DOHH2 (cell line): ENCODE measurements at regions not wholly inside any gene's neighbourhood (a gene's known extent, or its start where the extent isn't known, plus 50 kb on each side); places are given as distances from the start of the nearest gene placed in this dataset.

ENCODE experiments used
- H3F3A ChIP-seq: fragments of 200-600 bp; sonication (generic), shearing (Covaris generic); 2 replicates; pipeline ENCODE4 v1.6.0; 2016; ENCODE audit warnings: antibody characterized with exemption, mild to moderate bottlenecking; ENCODE audit not compliant: control insufficient read depth, insufficient read depth
- H3K27ac ChIP-seq: fragments of 200-600 bp; sonication (generic); 2 replicates; pipeline ENCODE4 v1.5.1; 2014; ENCODE audit warnings: low read depth, mild to moderate bottlenecking, low read length, moderate library complexity
- H3K27me3 ChIP-seq: fragments of 200-600 bp; sonication (generic); 2 replicates; pipeline ENCODE4 v1.6.1; 2014; ENCODE audit warnings: mild to moderate bottlenecking, low read length, mixed read lengths; ENCODE audit not compliant: control insufficient read depth
- H3K36me3 ChIP-seq: fragments of 200-600 bp; sonication (generic); 2 replicates; pipeline ENCODE4 v1.6.1; 2014; ENCODE audit warnings: mild to moderate bottlenecking, low read length, moderate library complexity, mixed read lengths; ENCODE audit not compliant: control insufficient read depth
- H3K4me1 ChIP-seq: fragments of 200-600 bp; sonication (generic); 2 replicates; pipeline ENCODE4 v1.6.1; 2014; ENCODE audit warnings: mild to moderate bottlenecking, low read length, mixed read lengths; ENCODE audit not compliant: control insufficient read depth
- H3K4me2 ChIP-seq: fragments of 200-600 bp; sonication (generic); 2 replicates; pipeline ENCODE4 v1.6.0; 2014; ENCODE audit warnings: mild to moderate bottlenecking, low read length, moderate library complexity
- H3K4me3 ChIP-seq: fragments of 200-600 bp; sonication (generic); 2 replicates; pipeline ENCODE4 v1.5.1; 2014; ENCODE audit warnings: mild to moderate bottlenecking, low read length, mixed read lengths
- H3K79me2 ChIP-seq: fragments of 200-600 bp; sonication (generic); 2 replicates; pipeline ENCODE4 v1.6.1; 2014; ENCODE audit warnings: mild to moderate bottlenecking, low read length, mixed read lengths; ENCODE audit not compliant: control insufficient read depth
- H3K9me2 ChIP-seq: fragments of 200-600 bp; sonication (generic); replicated peaks from 2 replicates; pipeline ENCODE4 v1.6.1; 2014; ENCODE audit warnings: mild to moderate bottlenecking, low read length, mixed read lengths; ENCODE audit not compliant: control insufficient read depth
- H3K9me3 ChIP-seq: fragments of 200-600 bp; sonication (generic); 2 replicates; pipeline ENCODE4 v1.6.1; 2014; ENCODE audit warnings: antibody characterized with exemption, low read length, mixed read lengths; ENCODE audit not compliant: control insufficient read depth, insufficient read depth
- H4K20me1 ChIP-seq: fragments of 200-600 bp; sonication (generic); 2 replicates; pipeline ENCODE4 v1.6.0; 2014; ENCODE audit warnings: low read depth, mild to moderate bottlenecking, antibody characterized with exemption, low read length, moderate library complexity; ENCODE audit not compliant: control insufficient read depth, insufficient read depth
- EZH2phosphoT487 ChIP-seq: fragments of 200-600 bp; sonication (generic); IDR thresholded peaks from 2 replicates; pipeline ENCODE4 v1.6.1; 2017; ENCODE audit warnings: borderline replicate concordance, mild to moderate bottlenecking, antibody characterized with exemption, low read length, moderate library complexity, mixed read lengths
- TF ChIP-seq, protein P1 (sequence below): fragments of 200-600 bp; sonication (generic); IDR thresholded peaks from one replicate; pipeline ENCODE4 v1.5.1; 2014; ENCODE audit warnings: antibody characterized with exemption, mild to moderate bottlenecking, low read depth, low read length; ENCODE audit not compliant: poor library complexity, severe bottlenecking

DNA sequence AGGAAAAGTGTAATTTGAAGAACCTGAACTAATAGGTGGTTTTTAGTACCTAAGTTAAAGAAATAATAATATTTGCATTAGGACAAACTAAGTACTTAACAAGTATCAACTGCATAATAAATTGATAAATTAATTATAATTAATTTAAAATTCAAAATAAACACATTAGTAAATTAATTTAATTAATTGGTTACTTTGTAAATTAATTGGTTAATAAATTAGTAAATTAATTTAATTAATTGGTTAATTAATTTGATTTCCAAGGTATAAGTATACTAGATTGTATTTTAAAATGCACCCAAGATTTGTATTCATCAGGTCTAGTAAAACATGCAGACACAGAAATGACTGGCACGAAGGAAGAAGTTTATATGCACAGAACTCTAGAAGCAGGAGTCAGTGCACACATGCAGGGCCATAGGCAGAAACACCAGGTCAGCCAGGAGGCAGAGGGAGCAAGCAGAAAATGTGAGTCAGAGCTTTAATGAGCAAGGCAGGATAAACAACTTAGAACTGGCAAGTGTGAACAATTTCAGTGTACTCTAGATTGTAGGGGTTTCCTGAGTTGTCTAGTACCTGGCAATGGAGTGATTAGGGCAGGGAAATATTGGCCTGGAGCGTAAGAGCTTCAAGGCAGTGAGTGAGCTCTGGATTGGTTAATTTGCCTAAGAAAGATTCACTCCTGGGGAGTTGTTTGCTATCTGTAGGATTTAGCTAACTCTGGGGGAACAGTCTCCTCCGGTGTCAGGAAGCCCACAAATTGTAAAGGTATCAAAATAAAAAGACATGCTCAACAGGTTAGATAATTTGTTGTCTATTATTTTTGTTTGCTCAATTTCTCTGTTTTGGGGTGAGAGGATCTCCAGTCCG is 665.7 kb downstream of the MRPL39 start:
- no peaks in the 10 kb centered on the region for H3K79me2 ChIP-seq
- H3K36me3 ChIP-seq = no peaks in the 10 kb centered on the region
- H3K27me3 ChIP-seq = no peaks in the 10 kb centered on the region
- no peaks in the 10 kb centered on the region for H3F3A ChIP-seq
- no peaks in the 10 kb centered on the region for H3K9me3 ChIP-seq
- H3K4me2 ChIP-seq = no peak overlapping the region
- no peaks in the 10 kb centered on the region for H3K9me2 ChIP-seq
- no peaks in the 10 kb centered on the region for H3K4me1 ChIP-seq
- TF ChIP-seq, protein P1, sequence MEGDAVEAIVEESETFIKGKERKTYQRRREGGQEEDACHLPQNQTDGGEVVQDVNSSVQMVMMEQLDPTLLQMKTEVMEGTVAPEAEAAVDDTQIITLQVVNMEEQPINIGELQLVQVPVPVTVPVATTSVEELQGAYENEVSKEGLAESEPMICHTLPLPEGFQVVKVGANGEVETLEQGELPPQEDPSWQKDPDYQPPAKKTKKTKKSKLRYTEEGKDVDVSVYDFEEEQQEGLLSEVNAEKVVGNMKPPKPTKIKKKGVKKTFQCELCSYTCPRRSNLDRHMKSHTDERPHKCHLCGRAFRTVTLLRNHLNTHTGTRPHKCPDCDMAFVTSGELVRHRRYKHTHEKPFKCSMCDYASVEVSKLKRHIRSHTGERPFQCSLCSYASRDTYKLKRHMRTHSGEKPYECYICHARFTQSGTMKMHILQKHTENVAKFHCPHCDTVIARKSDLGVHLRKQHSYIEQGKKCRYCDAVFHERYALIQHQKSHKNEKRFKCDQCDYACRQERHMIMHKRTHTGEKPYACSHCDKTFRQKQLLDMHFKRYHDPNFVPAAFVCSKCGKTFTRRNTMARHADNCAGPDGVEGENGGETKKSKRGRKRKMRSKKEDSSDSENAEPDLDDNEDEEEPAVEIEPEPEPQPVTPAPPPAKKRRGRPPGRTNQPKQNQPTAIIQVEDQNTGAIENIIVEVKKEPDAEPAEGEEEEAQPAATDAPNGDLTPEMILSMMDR = no peak
- TF ChIP-seq EZH2phosphoT487 = no peak
- no peak overlapping the region for H3K4me3 ChIP-seq
- no peak overlapping the region for H3K27ac ChIP-seq
- H4K20me1 ChIP-seq = no peaks in the 10 kb centered on the region

- Histone ChIP-seq H4K20me1 (no peaks in the 10 kb centered on the region), H3K9me2 (no peaks in the 10 kb centered on the region), H3K79me2 (no peaks in the 10 kb centered on the region), H3K36me3 (no peaks in the 10 kb centered on the region), H3K4me3 (no peak overlapping the region), H3K4me1 (no peaks in the 10 kb centered on the region), H3K27ac (no peak overlapping the region), H3F3A (no peaks in the 10 kb centered on the region), H3K9me3 (no peaks in the 10 kb centered on the region), H3K27me3 (no peaks in the 10 kb centered on the region), H3K4me2 (no peak overlapping the region)
- TF ChIP-seq, protein P1 = no peak
- no peak for TF ChIP-seq EZH2phosphoT487
These were observed 668.0 kb downstream of the MRPL39 start for GRCh38 chr21:24939291-24939690.

GRCh38 chr21:24938573-24938972 is 668.7 kb downstream of the MRPL39 start:
- no peaks in the 10 kb centered on the region for H3K9me3 ChIP-seq
- no peaks in the 10 kb centered on the region for H3K79me2 ChIP-seq
- no peaks in the 10 kb centered on the region for H3K27me3 ChIP-seq
- no peaks in the 10 kb centered on the region for H3K4me1 ChIP-seq
- H4K20me1 ChIP-seq = no peaks in the 10 kb centered on the region
- no peaks in the 10 kb centered on the region for H3F3A ChIP-seq
- no peak for TF ChIP-seq EZH2phosphoT487
- no peak overlapping the region for H3K4me2 ChIP-seq
- H3K4me3 ChIP-seq = no peak overlapping the region
- H3K36me3 ChIP-seq = no peaks in the 10 kb centered on the region
- no peaks in the 10 kb centered on the region for H3K9me2 ChIP-seq
- H3K27ac ChIP-seq = no peak overlapping the region

GRCh38 chr21:24935991-24936390 is 671.3 kb downstream of the MRPL39 start:
- Histone ChIP-seq H4K20me1 (no peaks in the 10 kb centered on the region), H3K4me2 (no peak overlapping the region), H3K27me3 (no peaks in the 10 kb centered on the region), H3K9me3 (no peaks in the 10 kb centered on the region), H3K4me3 (no peak overlapping the region), H3F3A (no peaks in the 10 kb centered on the region), H3K36me3 (no peaks in the 10 kb centered on the region), H3K9me2 (no peaks in the 10 kb centered on the region), H3K79me2 (no peaks in the 10 kb centered on the region), H3K27ac (no peak overlapping the region), H3K4me1 (no peaks in the 10 kb centered on the region)
- TF ChIP-seq EZH2phosphoT487 = no peak
- TF ChIP-seq, protein P1 = no peak
